ENCODE measurements at regions not wholly inside any gene's neighbourhood (a gene's known extent, or its start where the extent isn't known, plus 50 kb on each side); places are given as distances from the start of the nearest gene placed in this dataset.

DNA sequence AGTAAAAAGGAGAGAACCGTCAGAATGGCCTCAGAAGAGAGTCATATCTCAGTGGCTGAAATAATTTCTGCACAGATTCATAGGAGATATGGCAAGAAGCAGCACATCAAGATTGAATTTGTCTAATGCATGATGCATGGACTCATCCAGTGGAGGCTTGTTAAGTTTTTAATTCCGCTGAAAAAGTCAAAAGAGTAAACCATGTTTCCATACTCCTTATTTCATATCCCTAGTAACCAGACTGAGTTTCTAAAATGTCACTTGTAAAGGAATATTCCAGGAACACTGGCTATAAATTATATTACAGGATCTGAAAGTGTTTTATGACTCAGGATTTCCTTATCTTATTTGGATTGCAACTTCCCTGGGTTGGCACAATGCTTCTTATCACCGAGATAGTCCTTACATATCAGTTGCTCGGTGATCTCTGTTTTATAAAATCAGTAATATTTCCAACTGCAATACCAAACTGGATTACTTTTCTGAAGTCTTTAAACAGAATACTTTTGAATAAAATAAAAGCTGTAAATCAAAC lies 180.2 kb upstream of the TSC22D1 start:
- TF ChIP-seq CTCF (IDR thresholded peaks at IDR 0.05; ENCODE audit: low read depth, low read length, missing control alignments), result no peak
- H3K4me3 ChIP-seq (ENCODE audit: low read depth, low read length), result no peak overlapping the region
- no peak for DNase-seq (ENCODE audit: low read depth)

- H3K4me3 ChIP-seq (ENCODE audit: low read depth, low read length), result no peak overlapping the region
- TF ChIP-seq CTCF (IDR thresholded peaks at IDR 0.05; ENCODE audit: low read depth, low read length, missing control alignments), result no peak
- no peak for DNase-seq (ENCODE audit: low read depth)
Measured at GRCh38 chr13:44755872-44756271, 179.7 kb upstream of the TSC22D1 start.

DNA sequence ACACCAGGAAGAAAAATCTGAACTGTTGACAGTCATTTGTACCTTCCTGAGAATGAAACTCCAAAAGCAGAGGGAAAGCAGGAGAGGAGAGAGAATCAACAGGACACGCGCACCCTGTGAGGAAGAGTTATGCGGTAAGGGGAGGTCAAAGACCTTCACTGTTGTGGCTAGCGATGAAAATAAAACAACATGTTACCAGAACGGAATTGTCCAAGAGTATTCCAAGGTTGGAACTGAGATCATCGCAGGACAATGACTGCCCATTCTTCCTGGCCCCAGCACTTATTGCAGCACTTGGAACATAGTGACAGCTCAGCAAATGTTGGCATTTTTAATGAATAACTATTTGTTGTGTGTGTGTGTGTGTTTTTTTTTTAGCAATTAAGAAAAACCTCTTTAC lies 176.0 kb upstream of the TSC22D1 start:
- DNase-seq (ENCODE audit: low read depth), result no peak
- no peak for TF ChIP-seq CTCF (IDR thresholded peaks at IDR 0.05; ENCODE audit: low read depth, low read length, missing control alignments)
- no peak overlapping the region for H3K4me3 ChIP-seq (ENCODE audit: low read depth, low read length)

- no peak overlapping the region for H3K4me3 ChIP-seq (ENCODE audit: low read depth, low read length)
- DNase-seq (ENCODE audit: low read depth), result no peak
- no peak for TF ChIP-seq CTCF (IDR thresholded peaks at IDR 0.05; ENCODE audit: low read depth, low read length, missing control alignments)
Measured at GRCh38 chr13:44750630-44751029, 174.5 kb upstream of the TSC22D1 start.

DNA sequence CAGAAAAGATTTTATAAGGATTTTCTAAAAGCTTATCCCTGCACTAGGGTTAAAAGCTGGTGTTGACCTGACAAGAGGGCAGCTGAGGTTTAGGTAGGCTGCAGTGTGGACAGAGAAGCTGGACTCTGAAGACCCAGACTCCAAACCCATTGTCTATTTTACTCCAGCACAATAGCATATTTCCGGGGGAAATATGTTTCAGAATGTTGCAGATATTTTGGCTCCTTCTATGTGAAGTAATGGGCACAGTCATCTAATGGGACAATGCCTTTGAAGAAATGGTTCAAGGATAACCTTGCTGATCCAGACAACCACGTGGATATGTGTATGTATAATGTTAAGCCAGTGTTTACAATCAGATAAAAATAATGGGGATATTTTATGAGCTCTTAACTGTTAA lies 173.8 kb upstream of the TSC22D1 start:
- no peak for TF ChIP-seq CTCF (IDR thresholded peaks at IDR 0.05; ENCODE audit: low read depth, low read length, missing control alignments)
- DNase-seq (ENCODE audit: low read depth), result no peak
- no peak overlapping the region for H3K4me3 ChIP-seq (ENCODE audit: low read depth, low read length)

DNA sequence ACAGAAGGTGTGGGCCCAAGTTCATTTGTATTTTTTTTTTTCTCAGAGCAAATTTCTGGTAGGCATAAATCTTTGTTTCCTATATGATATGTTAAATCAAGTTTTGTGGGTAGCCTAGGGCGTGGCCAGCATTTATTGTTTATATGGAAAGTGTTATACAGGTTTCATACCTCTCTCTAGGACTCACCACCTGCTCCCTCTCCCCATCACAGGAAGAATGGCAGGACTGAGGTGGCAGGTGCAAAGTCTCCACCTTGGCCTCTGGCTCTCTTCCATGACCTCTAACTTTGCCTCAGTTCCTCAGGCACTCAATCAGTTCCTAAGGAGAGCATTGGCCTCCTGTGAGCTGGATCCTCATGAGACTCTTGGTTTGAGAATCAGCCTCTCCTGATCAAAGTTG lies 172.3 kb upstream of the TSC22D1 start:
- TF ChIP-seq CTCF (IDR thresholded peaks at IDR 0.05; ENCODE audit: low read depth, low read length, missing control alignments), result no peak
- H3K4me3 ChIP-seq (ENCODE audit: low read depth, low read length), result no peak overlapping the region
- no peak for DNase-seq (ENCODE audit: low read depth)

DNA sequence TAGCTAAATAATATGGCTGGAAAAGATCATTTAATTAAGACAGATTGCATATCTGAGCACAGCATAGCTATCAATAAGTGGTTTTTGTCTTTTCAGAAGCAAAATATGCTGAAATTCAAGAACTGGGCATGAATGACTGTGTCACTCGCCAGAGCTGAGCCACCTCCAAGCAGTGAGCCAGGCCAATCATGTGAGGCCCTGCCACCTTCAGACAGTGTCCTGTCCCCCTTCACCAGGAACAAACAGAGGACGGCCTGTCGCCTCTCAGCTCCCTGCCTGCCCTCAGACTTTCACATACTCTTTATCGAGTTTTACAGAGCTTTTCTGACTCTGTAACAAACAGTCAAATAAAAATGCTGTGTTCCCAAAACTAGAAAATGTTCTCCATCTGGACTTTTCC lies 171.0 kb upstream of the TSC22D1 start:
- TF ChIP-seq CTCF (IDR thresholded peaks at IDR 0.05; ENCODE audit: low read depth, low read length, missing control alignments), result no peak
- no peak overlapping the region for H3K4me3 ChIP-seq (ENCODE audit: low read depth, low read length)
- no peak for DNase-seq (ENCODE audit: low read depth)
